HUES48 (cell line): ENCODE measurements at regions not wholly inside any gene's neighbourhood (a gene's known extent, or its start where the extent isn't known, plus 50 kb on each side); places are given as distances from the start of the nearest gene placed in this dataset.

Experiments used
- H3K27ac ChIP-seq: one replicate; pipeline ENCODE4 v1.7.0; 2013; ENCODE audit warnings: low read depth, low read length, inconsistent platforms
- H3K27me3 ChIP-seq: 2 replicates; pipeline ENCODE4 v1.6.1; 2013; ENCODE audit warnings: mild to moderate bottlenecking, low read length; ENCODE audit not compliant: control insufficient read depth, insufficient read depth
- H3K36me3 ChIP-seq: 2 replicates; pipeline ENCODE4 v1.6.1; 2013; ENCODE audit warnings: low read length; ENCODE audit not compliant: control insufficient read depth, insufficient read depth
- H3K4me1 ChIP-seq: 2 replicates; pipeline ENCODE4 v1.6.1; 2013; ENCODE audit warnings: mild to moderate bottlenecking, low read length; ENCODE audit not compliant: control insufficient read depth, insufficient read depth
- H3K4me3 ChIP-seq: 2 replicates; pipeline ENCODE4 v1.5.1; 2013; ENCODE audit warnings: mild to moderate bottlenecking, low read depth, low read length
- H3K9ac ChIP-seq: 2 replicates; pipeline ENCODE4 v1.6.1; 2013; ENCODE audit warnings: mild to moderate bottlenecking, low read depth, low read length, moderate library complexity
- H3K9me3 ChIP-seq: 2 replicates; pipeline ENCODE4 v1.6.1; 2013; ENCODE audit warnings: low read length; ENCODE audit not compliant: control insufficient read depth, insufficient read depth

- Histone ChIP-seq H3K36me3 (no peaks in the 10 kb centered on the region), H3K4me3 (no peak overlapping the region), H3K27me3 (no peaks in the 10 kb centered on the region), H3K4me1 (peaks cover 21% of the 10 kb centered on the region), H3K9me3 (no peaks in the 10 kb centered on the region), H3K9ac (no peak overlapping the region), H3K27ac (no peak overlapping the region)
Measured at GRCh38 chr5:152527358-152528052, 122.4 kb upstream of the NMUR2 start.

DNA sequence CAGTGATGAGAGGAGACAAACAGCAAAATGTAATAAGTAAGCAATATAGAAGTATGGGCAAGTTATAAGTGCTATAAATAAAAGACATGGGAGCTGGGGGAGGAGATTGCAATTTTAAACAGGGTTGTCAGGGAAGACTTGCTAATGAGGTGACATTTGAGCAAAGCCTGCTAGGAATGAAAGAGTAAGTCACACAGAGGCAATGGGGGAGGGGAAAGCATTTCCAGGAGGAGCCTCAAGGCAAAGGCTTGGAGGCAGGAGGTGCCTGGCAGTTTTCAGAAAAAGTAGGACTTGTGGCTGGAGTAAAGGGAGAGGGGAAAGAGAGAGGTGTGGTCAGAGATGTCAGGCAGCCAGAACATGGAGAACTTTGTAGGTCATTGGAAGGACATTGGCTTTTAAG, 124.4 kb upstream of the NMUR2 start:
- H3K9me3 ChIP-seq, result no peaks in the 10 kb centered on the region
- H3K4me1 ChIP-seq, result peaks cover 21% of the 10 kb centered on the region
- H3K27me3 ChIP-seq, result no peaks in the 10 kb centered on the region

GRCh38 chr5:152532714-152533113, 127.6 kb upstream of the NMUR2 start:
- Histone ChIP-seq H3K27ac (no peak overlapping the region), H3K4me3 (no peak overlapping the region), H3K9ac (no peak overlapping the region), H3K4me1 (peaks cover 21% of the 10 kb centered on the region), H3K36me3 (no peaks in the 10 kb centered on the region), H3K9me3 (no peaks in the 10 kb centered on the region), H3K27me3 (no peaks in the 10 kb centered on the region)

More for the DNA sequence above, 124.4 kb upstream of the NMUR2 start:
- Histone ChIP-seq H3K4me3 (no peak overlapping the region), H3K27ac (no peak overlapping the region), H3K9ac (no peak overlapping the region), H3K36me3 (no peaks in the 10 kb centered on the region)

DNA sequence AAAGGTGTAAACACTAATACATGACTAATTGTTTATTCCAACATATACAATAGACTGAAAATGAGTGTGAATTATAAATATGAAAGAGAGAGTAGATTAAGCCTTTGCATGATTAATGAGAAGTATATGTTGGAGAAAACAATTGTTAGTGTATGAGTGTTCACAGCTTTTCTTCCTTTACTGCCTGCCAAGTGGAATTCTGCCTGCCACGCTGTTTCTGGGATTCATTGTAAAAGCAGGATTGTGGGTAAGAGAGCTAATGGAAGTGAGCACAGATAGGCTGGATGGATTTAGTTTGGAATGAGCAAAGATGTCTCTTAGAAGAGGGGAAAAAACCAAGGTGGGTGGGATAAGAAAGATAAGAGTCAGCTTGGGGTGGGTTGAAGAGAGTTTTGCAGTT, 129.6 kb upstream of the NMUR2 start:
- no peaks in the 10 kb centered on the region for H3K36me3 ChIP-seq
- no peak overlapping the region for H3K9ac ChIP-seq
- no peak overlapping the region for H3K27ac ChIP-seq
- H3K27me3 ChIP-seq, result no peaks in the 10 kb centered on the region
- no peak overlapping the region for H3K4me3 ChIP-seq
- no peaks in the 10 kb centered on the region for H3K9me3 ChIP-seq
- peaks cover 8% of the 10 kb centered on the region for H3K4me1 ChIP-seq

- no peaks in the 10 kb centered on the region for H3K36me3 ChIP-seq
- H3K4me1 ChIP-seq, result no peaks in the 10 kb centered on the region
- no peaks in the 10 kb centered on the region for H3K9me3 ChIP-seq
- H3K9ac ChIP-seq, result no peak overlapping the region
- H3K27me3 ChIP-seq, result no peaks in the 10 kb centered on the region
- no peak overlapping the region for H3K4me3 ChIP-seq
- H3K27ac ChIP-seq, result no peak overlapping the region
Measured at GRCh38 chr5:152542741-152543140, 137.7 kb upstream of the NMUR2 start.

DNA sequence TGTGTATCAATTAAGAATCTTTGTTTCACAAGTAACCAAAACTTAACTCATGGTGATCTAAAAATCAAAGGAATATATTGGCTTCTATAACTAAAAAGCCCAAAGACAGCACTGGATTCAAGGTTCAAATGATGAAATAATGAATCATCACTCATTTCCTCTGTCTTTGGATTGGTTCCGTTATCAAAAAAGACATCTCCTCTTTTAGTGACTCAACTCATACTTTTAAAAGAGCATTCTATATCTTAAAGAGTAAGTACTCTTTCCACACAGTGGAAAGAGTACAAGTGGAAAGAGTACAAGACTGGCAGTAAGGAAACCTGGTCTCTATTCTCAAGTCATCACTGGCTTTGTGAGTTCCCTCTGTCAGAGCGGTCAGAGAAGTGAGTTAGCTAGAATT, 141.4 kb upstream of the NMUR2 start:
- no peak overlapping the region for H3K27ac ChIP-seq
- H3K4me3 ChIP-seq, result no peak overlapping the region
- no peaks in the 10 kb centered on the region for H3K9me3 ChIP-seq
- no peaks in the 10 kb centered on the region for H3K36me3 ChIP-seq
- H3K27me3 ChIP-seq, result no peaks in the 10 kb centered on the region
- H3K4me1 ChIP-seq, result no peaks in the 10 kb centered on the region
- H3K9ac ChIP-seq, result no peak overlapping the region

- no peaks in the 10 kb centered on the region for H3K36me3 ChIP-seq
- H3K27me3 ChIP-seq, result no peaks in the 10 kb centered on the region
- no peak overlapping the region for H3K9ac ChIP-seq
- no peak overlapping the region for H3K4me3 ChIP-seq
- H3K27ac ChIP-seq, result no peak overlapping the region
- no peaks in the 10 kb centered on the region for H3K4me1 ChIP-seq
- H3K9me3 ChIP-seq, result no peaks in the 10 kb centered on the region
Measured at GRCh38 chr5:152547202-152547601, 142.1 kb upstream of the NMUR2 start.

DNA sequence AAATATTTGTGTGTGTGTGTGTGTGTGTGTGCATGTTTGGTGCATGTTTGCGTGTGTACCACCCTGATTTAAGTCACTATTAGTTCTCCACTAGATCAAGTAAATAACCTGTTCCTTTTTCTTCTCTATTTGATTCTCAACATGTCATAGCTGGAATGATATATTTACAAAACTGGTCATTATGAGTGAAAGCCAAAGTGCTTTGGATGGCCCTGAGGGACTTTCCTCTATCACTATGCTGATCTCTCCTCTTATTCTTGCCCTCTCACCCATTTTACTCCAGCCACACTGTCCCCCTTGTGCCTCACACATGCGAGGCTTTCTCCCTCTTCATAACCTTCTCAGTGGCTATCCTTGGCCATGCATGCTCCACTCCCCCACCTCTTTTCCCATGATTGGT, 144.6 kb upstream of the NMUR2 start:
- Histone ChIP-seq H3K4me3 (no peak overlapping the region), H3K4me1 (no peaks in the 10 kb centered on the region), H3K9ac (no peak overlapping the region), H3K27ac (no peak overlapping the region), H3K36me3 (no peaks in the 10 kb centered on the region), H3K9me3 (no peaks in the 10 kb centered on the region), H3K27me3 (no peaks in the 10 kb centered on the region)

GRCh38 chr5:152551061-152551460, 146.0 kb upstream of the NMUR2 start:
- H3K36me3 ChIP-seq, result no peaks in the 10 kb centered on the region
- no peak overlapping the region for H3K9ac ChIP-seq
- H3K27me3 ChIP-seq, result no peaks in the 10 kb centered on the region
- no peak overlapping the region for H3K27ac ChIP-seq
- H3K4me1 ChIP-seq, result no peaks in the 10 kb centered on the region
- no peak overlapping the region for H3K4me3 ChIP-seq
- no peaks in the 10 kb centered on the region for H3K9me3 ChIP-seq

DNA sequence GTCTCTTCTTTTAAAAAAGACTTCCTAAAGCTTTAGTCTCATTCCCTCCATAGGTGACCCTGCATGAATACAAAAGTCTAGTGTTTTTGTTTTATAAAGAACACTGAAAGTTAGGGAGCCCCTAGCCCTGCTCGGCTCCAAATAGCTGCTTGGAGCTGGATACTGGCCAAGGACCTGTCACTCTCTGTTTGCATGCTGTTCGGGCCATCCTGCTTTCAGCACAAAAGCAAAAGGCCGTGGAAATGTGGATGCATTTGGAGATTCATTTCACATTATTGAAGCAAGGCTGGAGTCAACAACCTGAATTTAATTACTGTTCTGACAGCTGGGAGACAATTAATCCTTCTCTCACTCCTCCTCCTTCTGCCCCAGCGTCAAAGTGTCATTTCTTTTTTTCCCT, 151.7 kb upstream of the NMUR2 start:
- no peaks in the 10 kb centered on the region for H3K27me3 ChIP-seq

DNA sequence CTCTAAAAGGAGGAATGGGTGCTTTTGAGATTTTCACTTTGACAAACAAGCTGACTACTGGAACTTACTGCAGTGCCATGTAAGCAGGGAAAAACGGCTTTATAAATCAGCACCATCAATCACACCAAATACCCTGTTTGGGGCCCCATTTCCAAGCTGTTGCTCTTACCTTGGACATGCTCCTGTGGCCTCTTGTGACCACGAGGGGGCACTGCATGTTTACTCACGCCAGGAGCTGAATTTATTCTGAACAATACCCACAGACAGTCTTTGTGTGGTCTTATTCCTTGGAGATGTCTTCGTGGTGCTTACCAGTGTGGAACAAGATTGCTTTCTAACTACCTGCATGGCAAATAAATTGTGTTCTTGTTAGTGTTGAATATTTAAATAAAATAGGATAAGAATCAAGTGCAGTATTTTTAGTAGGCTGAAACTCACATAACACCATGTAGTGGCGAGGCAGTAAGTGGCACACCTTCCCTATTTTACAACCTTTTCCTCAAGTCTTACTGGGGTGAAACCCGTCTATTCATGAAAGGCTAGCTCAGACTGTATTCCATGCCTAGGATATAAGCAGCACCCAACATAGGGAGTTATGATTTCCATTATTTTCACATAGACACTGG, 155.5 kb upstream of the NMUR2 start:
- Histone ChIP-seq H3K9ac (no peak overlapping the region), H3K9me3 (no peaks in the 10 kb centered on the region), H3K27ac (no peak overlapping the region), H3K36me3 (no peaks in the 10 kb centered on the region), H3K4me3 (no peak overlapping the region), H3K4me1 (no peaks in the 10 kb centered on the region), H3K27me3 (no peaks in the 10 kb centered on the region)

More for the DNA sequence above, 151.7 kb upstream of the NMUR2 start:
- Histone ChIP-seq H3K9ac (no peak overlapping the region), H3K4me1 (no peaks in the 10 kb centered on the region), H3K36me3 (no peaks in the 10 kb centered on the region), H3K4me3 (no peak overlapping the region), H3K27ac (no peak overlapping the region), H3K9me3 (no peaks in the 10 kb centered on the region)
